Ovary (tissue), 7 donors: ENCODE measurements at regions not wholly inside any gene's neighbourhood (a gene's known extent, or its start where the extent isn't known, plus 50 kb on each side); places are given as distances from the start of the nearest gene placed in this dataset.

Experiments
- DNase-seq, 5 donors: peaks; one replicate each; pipeline ENCODE4 v3.0.0-alpha.2; 2019 to 2020
- H3K27ac ChIP-seq, 2 donors: fragments of 200-600 bp; one replicate each; pipeline versions ENCODE4 v1.5.1 to v1.8.0; 2019 to 2022
- H3K27me3 ChIP-seq: fragments of 200-600 bp; one replicate; pipeline ENCODE4 v1.8.0; 2022
- H3K36me3 ChIP-seq: fragments of 200-600 bp; sonication (generic); one replicate; pipeline ENCODE4 v1.5.1; 2019
- H3K4me1 ChIP-seq: one replicate; pipeline ENCODE4 v1.8.1; 2013; ENCODE audit warnings: mild to moderate bottlenecking, moderate library complexity; ENCODE audit not compliant: insufficient read depth
- H3K4me3 ChIP-seq: fragments of 200-600 bp; sonication (generic); one replicate; pipeline ENCODE4 v1.5.1; 2017
- H3K9me3 ChIP-seq, 2 donors: fragments of 200-600 bp in 1 of 2; sonication (generic) in 1 of 2; one replicate each; pipeline versions ENCODE4 v1.5.1 to v1.8.1; 2013 to 2019; ENCODE audit warnings: mild to moderate bottlenecking in 1 of 2, moderate library complexity in 1 of 2
- EP300 ChIP-seq: sonication (generic); formaldehyde crosslinking; IDR thresholded peaks from one replicate; pipeline ENCODE4 v1.6.1; 2017; ENCODE audit warnings: antibody characterized with exemption
- POLR2A ChIP-seq: fragments of 450-650 bp; IDR thresholded peaks from one replicate; pipeline ENCODE4 v1.6.1; 2017; ENCODE audit warnings: antibody characterized with exemption, mild to moderate bottlenecking, moderate library complexity
- WGBS, 3 donors: extraction: QIAGEN DNeasy Blood & Tissue Kit in 1 of 3; methylation state at CpG; one replicate each; pipeline versions ENCODE4 v1.1.5 to v1.1.7; 2013 to 2017; 5-methylcytosine and 5-hydroxymethylcytosine counted together
- intact Hi-C, 4 donors: fragments of 100-400 bp; cut with DNase I; formaldehyde crosslinking; loops; one replicate each; pipeline versions ENCODE4 v1.11.0 to v1.15.1; 2022 to 2023
- TF ChIP-seq, protein P1 (sequence below), 3 donors: fragments of 450-650 bp in 2 of 3; fragments of 200-600 bp in 1 of 3; IDR thresholded peaks; one replicate each; pipeline versions ENCODE4 v1.5.1 to v1.8.0; 2016 to 2022; ENCODE audit warnings: antibody characterized with exemption in 3 of 3, mild to moderate bottlenecking in 1 of 3
- donor health status: DM: no; HTN: no; CAD: no; lungs with moderate emphysema.
- donor health status: DM: no; HTN: no; CAD: no.
- donor health status: Bipolar disorder and iron deficiency.
- donor health status: DM: no; HTN: no; CAD: no.
- donor health status: DM: yes; HTN: yes; CAD: no.

DNA sequence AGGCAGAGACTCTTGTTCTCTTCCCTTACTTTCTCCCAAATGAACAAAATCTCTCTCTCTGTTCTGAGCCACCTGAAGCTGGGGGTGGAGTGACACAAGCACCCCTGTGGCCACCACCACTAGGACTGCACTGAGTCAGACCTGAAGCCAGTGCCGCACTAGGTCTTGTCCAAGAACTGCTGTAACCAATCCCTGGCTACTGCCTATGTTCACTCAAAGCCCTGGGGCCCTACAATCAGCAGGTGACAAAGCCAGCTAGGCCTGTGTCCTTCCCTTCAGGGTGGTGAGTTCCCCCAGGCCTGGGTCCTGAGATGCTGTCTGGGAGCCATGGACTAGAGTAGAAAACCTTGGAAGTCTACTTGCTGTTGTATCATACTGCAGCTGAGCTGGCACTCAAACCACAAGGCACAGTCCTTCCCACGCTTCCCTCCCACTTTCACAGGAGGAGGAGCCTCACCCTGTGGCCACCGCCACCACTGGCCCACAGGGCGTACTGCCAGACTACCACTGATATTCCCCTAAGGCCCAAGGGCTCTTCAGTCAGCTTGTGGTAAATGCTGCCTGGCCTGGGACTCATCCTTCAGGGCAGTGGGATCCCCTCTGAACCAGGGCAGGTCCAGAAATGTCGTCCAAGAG lies 119.1 kb downstream of the RTL9 start:
- Histone ChIP-seq H3K9me3 (no peaks in the 10 kb centered on the region), H3K27me3 (no peaks in the 10 kb centered on the region), H3K4me3 (no peak overlapping the region), H3K27ac (no peak overlapping the region), H3K36me3 (no peaks in the 10 kb centered on the region), H3K4me1 (no peaks in the 10 kb centered on the region)
- DNase-seq: no peak
- TF ChIP-seq POLR2A (no peak), EP300 (no peak)
- TF ChIP-seq, protein P1, sequence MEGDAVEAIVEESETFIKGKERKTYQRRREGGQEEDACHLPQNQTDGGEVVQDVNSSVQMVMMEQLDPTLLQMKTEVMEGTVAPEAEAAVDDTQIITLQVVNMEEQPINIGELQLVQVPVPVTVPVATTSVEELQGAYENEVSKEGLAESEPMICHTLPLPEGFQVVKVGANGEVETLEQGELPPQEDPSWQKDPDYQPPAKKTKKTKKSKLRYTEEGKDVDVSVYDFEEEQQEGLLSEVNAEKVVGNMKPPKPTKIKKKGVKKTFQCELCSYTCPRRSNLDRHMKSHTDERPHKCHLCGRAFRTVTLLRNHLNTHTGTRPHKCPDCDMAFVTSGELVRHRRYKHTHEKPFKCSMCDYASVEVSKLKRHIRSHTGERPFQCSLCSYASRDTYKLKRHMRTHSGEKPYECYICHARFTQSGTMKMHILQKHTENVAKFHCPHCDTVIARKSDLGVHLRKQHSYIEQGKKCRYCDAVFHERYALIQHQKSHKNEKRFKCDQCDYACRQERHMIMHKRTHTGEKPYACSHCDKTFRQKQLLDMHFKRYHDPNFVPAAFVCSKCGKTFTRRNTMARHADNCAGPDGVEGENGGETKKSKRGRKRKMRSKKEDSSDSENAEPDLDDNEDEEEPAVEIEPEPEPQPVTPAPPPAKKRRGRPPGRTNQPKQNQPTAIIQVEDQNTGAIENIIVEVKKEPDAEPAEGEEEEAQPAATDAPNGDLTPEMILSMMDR (IDR thresholded peaks at IDR 0.05): no peak
- intact Hi-C loops: no loop called here
- WGBS, 3 donors: 61 to 80% (median 63%) methylated on average over 5 of the region's 5 CpGs

DNA sequence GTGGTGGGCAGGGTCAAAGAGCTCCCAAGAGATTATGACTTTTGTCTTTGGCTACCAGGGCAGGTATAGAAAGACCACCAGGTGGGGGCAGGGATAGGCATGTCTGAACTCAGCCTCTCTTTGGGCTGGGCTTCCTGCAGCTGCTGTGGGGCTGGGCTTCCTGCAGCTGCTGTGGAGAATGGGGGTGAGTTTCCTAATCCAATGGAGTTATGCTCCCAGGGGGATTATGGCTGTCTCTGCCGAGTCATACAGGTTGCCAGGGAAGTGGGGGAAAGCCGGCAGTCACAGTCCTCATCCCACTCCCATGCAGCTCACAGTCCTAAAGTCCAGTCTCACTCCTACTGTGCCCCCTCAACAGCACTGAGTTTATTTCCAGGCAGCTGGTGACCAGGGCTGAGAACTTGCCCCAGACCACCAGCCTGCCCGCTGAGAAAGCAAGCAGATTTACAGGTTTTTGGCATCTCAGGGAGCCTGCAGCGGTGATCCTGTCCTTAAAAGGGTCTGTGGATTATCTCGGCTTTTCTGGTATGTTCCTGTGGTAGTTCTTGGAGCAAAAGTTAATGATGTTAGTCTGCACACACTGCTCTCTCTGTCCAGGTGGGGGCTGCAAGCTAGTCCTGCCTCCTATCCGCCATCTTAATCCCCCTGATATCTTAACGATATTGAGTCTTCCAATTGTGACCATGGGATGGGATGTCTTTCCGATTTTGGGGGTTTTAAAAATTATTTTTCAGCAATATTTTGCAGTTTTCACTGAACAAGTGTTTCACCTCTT lies 133.4 kb downstream of the RTL9 start:
- intact Hi-C loops: no loop called here
- 68 to 73% (median 70%) methylated on average over 8 of the region's 8 CpGs for WGBS, 3 donors
- no peaks in the 10 kb centered on the region for H3K4me1 ChIP-seq
- no peaks in the 10 kb centered on the region for H3K27me3 ChIP-seq
- H3K27ac ChIP-seq: no peak overlapping the region
- TF ChIP-seq, protein P1 (IDR thresholded peaks at IDR 0.05): no peak
- no peak for TF ChIP-seq POLR2A
- no peak for TF ChIP-seq EP300
- no peak overlapping the region for H3K4me3 ChIP-seq
- DNase-seq: no peak
- H3K36me3 ChIP-seq: no peaks in the 10 kb centered on the region
- no peaks in the 10 kb centered on the region for H3K9me3 ChIP-seq

DNA sequence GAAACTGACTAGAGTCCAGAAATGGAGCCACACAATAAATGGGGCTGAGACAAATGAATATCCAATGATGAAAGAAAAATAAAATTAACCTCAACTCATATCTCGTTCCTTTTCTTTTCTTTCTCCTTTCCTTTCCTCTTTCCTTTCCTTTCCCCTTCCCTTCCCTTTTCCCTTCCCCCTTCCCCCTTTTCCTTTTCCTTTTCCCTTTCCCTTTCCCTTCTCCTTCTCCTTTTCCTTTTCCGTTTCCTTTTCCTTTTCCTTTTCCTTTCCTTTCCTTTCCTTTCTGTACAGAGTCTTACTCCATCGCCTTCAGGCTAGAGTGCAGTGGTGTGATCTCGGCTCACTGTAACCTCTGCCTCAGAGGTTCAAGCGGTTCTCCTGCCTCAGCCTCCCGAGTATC lies 146.3 kb downstream of the RTL9 start:
- DNase-seq: no peak
- intact Hi-C loops: no loop called here
- no peak overlapping the region for H3K4me3 ChIP-seq
- no peaks in the 10 kb centered on the region for H3K27me3 ChIP-seq
- no peaks in the 10 kb centered on the region for H3K4me1 ChIP-seq
- H3K27ac ChIP-seq: no peak overlapping the region
- WGBS, 3 donors: 75 to 83% (median 76%) methylated on average over 6 of the region's 6 CpGs
- no peaks in the 10 kb centered on the region for H3K9me3 ChIP-seq
- no peaks in the 10 kb centered on the region for H3K36me3 ChIP-seq
- TF ChIP-seq POLR2A (no peak), EP300 (no peak)
- TF ChIP-seq, protein P1 (IDR thresholded peaks at IDR 0.05): no peak

DNA sequence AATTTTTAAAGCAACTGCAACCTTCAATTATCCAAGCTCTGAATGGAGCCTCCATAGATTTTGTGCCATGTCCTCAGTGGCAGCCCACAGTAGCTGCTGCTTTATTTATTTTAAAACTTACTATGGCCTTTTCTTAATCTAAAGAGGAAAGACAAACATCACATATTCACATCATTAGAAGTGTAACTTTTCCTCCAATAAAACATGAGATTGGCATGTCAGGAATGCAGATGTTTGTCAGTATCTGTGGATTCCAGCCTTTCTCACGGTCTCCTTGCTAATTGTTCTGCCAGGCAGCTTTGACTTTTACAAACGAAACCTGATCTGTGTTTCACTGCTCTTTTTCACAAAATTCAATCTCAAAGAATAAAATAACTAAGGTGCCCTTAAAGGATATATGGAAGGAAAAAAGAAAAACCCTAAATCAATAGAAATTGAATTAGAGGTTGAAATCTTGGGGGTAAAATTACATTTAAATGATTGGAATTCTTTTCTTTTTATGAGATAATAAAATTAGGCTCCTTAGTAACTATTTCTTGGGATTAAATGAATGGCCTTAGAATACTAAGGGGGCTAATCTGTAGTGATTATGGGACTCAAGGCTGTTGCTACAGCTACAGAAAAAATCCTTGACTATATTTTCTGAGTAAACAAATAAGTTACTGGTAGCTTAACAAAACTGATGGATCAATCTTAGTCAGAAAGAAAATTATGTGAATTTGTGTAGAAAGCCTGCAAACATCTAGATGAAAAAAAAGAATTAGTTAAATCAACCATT lies 151.3 kb downstream of the RTL9 start:
- TF ChIP-seq EP300 (no peak), POLR2A (no peak)
- TF ChIP-seq, protein P1 (IDR thresholded peaks at IDR 0.05): no peak
- no peak overlapping the region for H3K4me3 ChIP-seq
- H3K9me3 ChIP-seq: no peaks in the 10 kb centered on the region
- no peaks in the 10 kb centered on the region for H3K4me1 ChIP-seq
- H3K27me3 ChIP-seq: no peaks in the 10 kb centered on the region
- no peak overlapping the region for H3K27ac ChIP-seq
- no peak for DNase-seq
- 8 to 19% (median 9%) methylated on average over 2 of the region's 2 CpGs for WGBS, 3 donors
- H3K36me3 ChIP-seq: no peaks in the 10 kb centered on the region
- intact Hi-C loops: no loop called here
